Panc1 (cell line): ENCODE measurements at regions not wholly inside any gene's neighbourhood (a gene's known extent, or its start where the extent isn't known, plus 50 kb on each side); places are given as distances from the start of the nearest gene placed in this dataset.

Experiments
- CTCF ChIP-seq: fragments of 450-650 bp; IDR thresholded peaks from 2 replicates; pipeline ENCODE4 v1.5.1; 2017; ENCODE audit warnings: mild to moderate bottlenecking
- TCF7L2 ChIP-seq: IDR thresholded peaks from 2 replicates; pipeline ENCODE4 v1.6.1; 2011; ENCODE audit warnings: mild to moderate bottlenecking, low read depth, low read length, inconsistent platforms

- TF ChIP-seq CTCF: no peak
- no peak for TF ChIP-seq TCF7L2
Observed at GRCh38 chr10:9222917-9223316, 1168.4 kb downstream of the GATA3 start.
